Liver (tissue), 8 donors: ENCODE measurements at regions not wholly inside any gene's neighbourhood (a gene's known extent, or its start where the extent isn't known, plus 50 kb on each side); places are given as distances from the start of the nearest gene placed in this dataset.

Experiments used
- DNase-seq: peaks from one replicate; pipeline ENCODE4 v3.0.0-alpha.2; 2017; ENCODE audit warnings: low spot score
- H3K27ac ChIP-seq, 2 donors: one replicate each; pipeline ENCODE4 v1.7.0; 2013; ENCODE audit warnings: inconsistent platforms in 2 of 2, low read length in 2 of 2, control low read depth in 1 of 2, low read depth in 1 of 2, mild to moderate bottlenecking in 1 of 2
- H3K27me3 ChIP-seq, 4 donors: one replicate each; pipeline versions ENCODE4 v1.6.1 to v1.7.0; 2013; ENCODE audit warnings: low read length in 3 of 4, inconsistent platforms in 1 of 4, mild to moderate bottlenecking in 1 of 4, moderate library complexity in 1 of 4; ENCODE audit not compliant: control insufficient read depth in 4 of 4, insufficient read depth in 4 of 4
- H3K36me3 ChIP-seq, 4 donors: one replicate each; pipeline versions ENCODE4 v1.6.1 to v1.7.0; 2013; ENCODE audit warnings: low read length in 3 of 4, mild to moderate bottlenecking in 3 of 4, low read depth in 1 of 4, moderate library complexity in 1 of 4; ENCODE audit not compliant: control insufficient read depth in 4 of 4, insufficient read depth in 3 of 4
- H3K4me1 ChIP-seq, 4 donors: one replicate each; pipeline versions ENCODE4 v1.6.1 to v1.7.0; 2013; ENCODE audit warnings: low read length in 3 of 4, mild to moderate bottlenecking in 3 of 4, moderate library complexity in 1 of 4; ENCODE audit not compliant: control insufficient read depth in 4 of 4, insufficient read depth in 4 of 4
- H3K4me3 ChIP-seq, 3 donors: one replicate each; pipeline versions ENCODE4 v1.6.1 to v1.7.0; 2013; ENCODE audit warnings: low read length in 3 of 3, control low read depth in 1 of 3, low read depth in 1 of 3, mild to moderate bottlenecking in 1 of 3
- H3K9ac ChIP-seq, 2 donors: one replicate each; pipeline ENCODE4 v1.7.0; 2013; ENCODE audit warnings: low read length in 2 of 2, mild to moderate bottlenecking in 2 of 2, moderate library complexity in 2 of 2, control low read depth in 1 of 2, low read depth in 1 of 2
- H3K9me3 ChIP-seq, 4 donors: one replicate each; pipeline versions ENCODE4 v1.6.1 to v1.7.0; 2013; ENCODE audit warnings: low read length in 3 of 4; ENCODE audit not compliant: control insufficient read depth in 4 of 4
- ATF3 ChIP-seq: IDR thresholded peaks from 2 replicates; pipeline ENCODE4 v1.6.1; 2016; ENCODE audit warnings: antibody characterized with exemption
- EGR1 ChIP-seq, 2 donors: IDR thresholded peaks; 2 replicates each; pipeline ENCODE4 v1.6.1; 2016 to 2018; ENCODE audit warnings: antibody characterized with exemption in 2 of 2, low read depth in 2 of 2
- FOXA1 ChIP-seq: IDR thresholded peaks from 2 replicates; pipeline ENCODE4 v1.6.1; 2016; ENCODE audit warnings: antibody characterized with exemption
- FOXA2 ChIP-seq: IDR thresholded peaks from 2 replicates; pipeline ENCODE4 v1.6.1; 2016; ENCODE audit warnings: antibody characterized with exemption
- GABPA ChIP-seq, 2 donors: IDR thresholded peaks in 1 of 2; conservative IDR thresholded peaks in 1 of 2; 2 replicates each; pipeline ENCODE4 v1.6.1; 2016; ENCODE audit warnings: antibody characterized with exemption in 2 of 2, mild to moderate bottlenecking in 1 of 2, moderate library complexity in 1 of 2
- HNF4A ChIP-seq, 2 donors: conservative IDR thresholded peaks; 2 replicates each; pipeline ENCODE4 v1.6.1; 2016; ENCODE audit warnings: antibody characterized with exemption in 2 of 2, mild to moderate bottlenecking in 2 of 2
- HNF4G ChIP-seq: IDR thresholded peaks from 2 replicates; pipeline ENCODE4 v1.6.1; 2016; ENCODE audit warnings: antibody characterized with exemption
- JUND ChIP-seq, 2 donors: IDR thresholded peaks; 2 replicates each; pipeline ENCODE4 v1.6.1; 2016; ENCODE audit warnings: antibody characterized with exemption in 2 of 2
- MAX ChIP-seq: IDR thresholded peaks from 2 replicates; pipeline ENCODE4 v1.6.1; 2016; ENCODE audit warnings: antibody characterized with exemption
- NR2F2 ChIP-seq: IDR thresholded peaks from 2 replicates; pipeline ENCODE4 v1.6.1; 2016; ENCODE audit warnings: antibody characterized with exemption
- RAD21 ChIP-seq, 2 donors: IDR thresholded peaks; 2 replicates each; pipeline ENCODE4 v1.6.1; 2016; ENCODE audit warnings: antibody characterized with exemption in 2 of 2, mild to moderate bottlenecking in 2 of 2
- RXRA ChIP-seq, 2 donors: IDR thresholded peaks; 2 replicates each; pipeline ENCODE4 v1.6.1; 2017 to 2018; ENCODE audit warnings: antibody characterized with exemption in 2 of 2, mild to moderate bottlenecking in 1 of 2
- SP1 ChIP-seq: IDR thresholded peaks from 2 replicates; pipeline ENCODE4 v1.6.1; 2018; ENCODE audit warnings: antibody characterized with exemption, mild to moderate bottlenecking
- TAF1 ChIP-seq: conservative IDR thresholded peaks from 2 replicates; pipeline ENCODE4 v1.6.1; 2016; ENCODE audit warnings: antibody characterized with exemption, mild to moderate bottlenecking
- YY1 ChIP-seq: IDR thresholded peaks from 2 replicates; pipeline ENCODE4 v1.6.1; 2016; ENCODE audit warnings: antibody characterized with exemption, mild to moderate bottlenecking
- ZBTB33 ChIP-seq: IDR thresholded peaks from 2 replicates; pipeline ENCODE4 v1.6.1; 2016; ENCODE audit warnings: antibody characterized with exemption
- WGBS: extraction: QIAGEN DNeasy Blood & Tissue Kit; methylation state at CpG from one replicate; pipeline ENCODE4 v1.1.7; 2013; 5-methylcytosine and 5-hydroxymethylcytosine counted together
- TF ChIP-seq, protein P1 (sequence below): fragments of 150-350 bp; IDR thresholded peaks from 2 replicates; pipeline ENCODE4 v1.5.1; 2017; ENCODE audit warnings: improper control_type of control experiment, low read depth, low read length; ENCODE audit not compliant: missing input control
- donor health status: healthy.
- donor health status: healthy.
- donor health status: healthy.
- donor health status: healthy.
- donor health status: healthy.

DNA sequence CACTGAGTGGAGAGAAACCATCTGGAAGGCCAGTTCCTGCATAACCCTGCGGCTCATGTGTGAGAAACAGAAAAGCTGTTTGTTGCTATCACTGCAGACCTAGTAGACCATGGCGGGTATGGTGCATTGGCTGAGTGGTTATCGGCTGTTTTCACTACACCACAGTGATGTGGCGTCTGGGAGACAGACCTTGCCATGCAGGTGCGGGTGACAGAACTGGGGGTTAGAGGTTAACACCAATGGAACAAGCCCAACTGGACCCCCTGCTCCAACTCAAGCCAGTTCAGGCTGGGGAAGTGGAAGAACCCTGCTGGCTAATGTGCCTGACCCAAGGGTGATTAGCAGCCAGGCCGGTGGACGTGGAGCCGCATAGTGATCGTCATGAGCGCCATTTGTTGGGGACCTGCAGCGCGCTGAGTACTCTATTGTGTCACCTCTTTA lies 91.9 kb downstream of the IRF8 start:
- H3K27ac ChIP-seq: no peak overlapping the region
- H3K4me3 ChIP-seq: no peak overlapping the region
- WGBS: 94% methylated on average over 12 of the region's 12 CpGs
- H3K27me3 ChIP-seq: no peaks in the 10 kb centered on the region
- DNase-seq: no peak
- peaks cover 0 to 10% (median 6%) of the 10 kb centered on the region in 4 donors for H3K4me1 ChIP-seq
- H3K9me3 ChIP-seq: no peaks in the 10 kb centered on the region
- no peak overlapping the region for H3K9ac ChIP-seq
- H3K36me3 ChIP-seq: no peaks in the 10 kb centered on the region
- TF ChIP-seq GABPA (IDR thresholded peaks at IDR 0.05 in 1 of 2, conservative IDR thresholded peaks at IDR 0.05 in 1 of 2) (no peak), YY1 (no peak), EGR1 (IDR thresholded peaks at IDR 0.05; ENCODE audit: low read depth in 2 of 2) (no peak), FOXA2 (no peak), HNF4G (no peak), MAX (no peak), NR2F2 (no peak), ZBTB33 (no peak), JUND (IDR thresholded peaks at IDR 0.05) (no peak), ATF3 (no peak), RAD21 (IDR thresholded peaks at IDR 0.05) (no peak), FOXA1 (no peak), TAF1 (no peak), RXRA (IDR thresholded peaks at IDR 0.05) (no peak), HNF4A (conservative IDR thresholded peaks at IDR 0.05) (no peak), SP1 (no peak)
- TF ChIP-seq, protein P1, sequence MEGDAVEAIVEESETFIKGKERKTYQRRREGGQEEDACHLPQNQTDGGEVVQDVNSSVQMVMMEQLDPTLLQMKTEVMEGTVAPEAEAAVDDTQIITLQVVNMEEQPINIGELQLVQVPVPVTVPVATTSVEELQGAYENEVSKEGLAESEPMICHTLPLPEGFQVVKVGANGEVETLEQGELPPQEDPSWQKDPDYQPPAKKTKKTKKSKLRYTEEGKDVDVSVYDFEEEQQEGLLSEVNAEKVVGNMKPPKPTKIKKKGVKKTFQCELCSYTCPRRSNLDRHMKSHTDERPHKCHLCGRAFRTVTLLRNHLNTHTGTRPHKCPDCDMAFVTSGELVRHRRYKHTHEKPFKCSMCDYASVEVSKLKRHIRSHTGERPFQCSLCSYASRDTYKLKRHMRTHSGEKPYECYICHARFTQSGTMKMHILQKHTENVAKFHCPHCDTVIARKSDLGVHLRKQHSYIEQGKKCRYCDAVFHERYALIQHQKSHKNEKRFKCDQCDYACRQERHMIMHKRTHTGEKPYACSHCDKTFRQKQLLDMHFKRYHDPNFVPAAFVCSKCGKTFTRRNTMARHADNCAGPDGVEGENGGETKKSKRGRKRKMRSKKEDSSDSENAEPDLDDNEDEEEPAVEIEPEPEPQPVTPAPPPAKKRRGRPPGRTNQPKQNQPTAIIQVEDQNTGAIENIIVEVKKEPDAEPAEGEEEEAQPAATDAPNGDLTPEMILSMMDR: no peak

- no peak for DNase-seq
- no peak overlapping the region for H3K4me3 ChIP-seq
- no peak overlapping the region for H3K9ac ChIP-seq
- 91% methylated on average over 7 of the region's 7 CpGs for WGBS
- H3K9me3 ChIP-seq: no peaks in the 10 kb centered on the region
- H3K36me3 ChIP-seq: no peaks in the 10 kb centered on the region
- TF ChIP-seq RXRA (IDR thresholded peaks at IDR 0.05) (no peak), HNF4A (conservative IDR thresholded peaks at IDR 0.05) (no peak), TAF1 (no peak), MAX (no peak), ATF3 (no peak), HNF4G (no peak)
- TF ChIP-seq, protein P1: no peak
- no peak overlapping the region for H3K27ac ChIP-seq
- H3K4me1 ChIP-seq: peaks cover 0 to 9% (median 6%) of the 10 kb centered on the region in 4 donors
- no peaks in the 10 kb centered on the region for H3K27me3 ChIP-seq
Observed at GRCh38 chr16:85991425-85991824, 92.5 kb downstream of the IRF8 start.
